HEK293T (cell line): ENCODE measurements at regions not wholly inside any gene's neighbourhood (a gene's known extent, or its start where the extent isn't known, plus 50 kb on each side); places are given as distances from the start of the nearest gene placed in this dataset.

ENCODE experiments used
- CTCF ChIA-PET: fragments of 350-600 bp; formaldehyde crosslinking; extraction: SDS; loops from one replicate; lab custom pipeline; 2021; ENCODE audit warnings: antibody characterized with exemption, inconsistent platforms; lab: Yijun Ruan, JAX
- POLR2A ChIA-PET: fragments of 350-600 bp; formaldehyde crosslinking; extraction: SDS; loops from one replicate; lab custom pipeline; 2020; ENCODE audit warnings: antibody characterized with exemption, inconsistent platforms; lab: Yijun Ruan, JAX
- DNase-seq: peaks from one replicate; pipeline ENCODE4 v3.0.0; 2012; ENCODE audit warnings: mixed read lengths; ENCODE audit errors: extremely low spot score
- ARNT ChIP-seq: fragments of 450-650 bp; IDR thresholded peaks from 2 replicates; pipeline ENCODE4 v1.6.1; 2017; ENCODE audit warnings: mild to moderate bottlenecking
- BHLHE40 ChIP-seq: fragments of 450-650 bp; IDR thresholded peaks from 2 replicates; pipeline ENCODE4 v1.6.1; 2016; ENCODE audit warnings: mild to moderate bottlenecking, moderate library complexity, borderline replicate concordance
- CTBP1 ChIP-seq: fragments of 450-650 bp; IDR thresholded peaks from 2 replicates; pipeline ENCODE4 v1.6.1; 2016; ENCODE audit warnings: borderline replicate concordance
- ELF4 ChIP-seq: fragments of 450-650 bp; IDR thresholded peaks from 2 replicates; pipeline ENCODE4 v1.6.1; 2017; ENCODE audit warnings: antibody characterized with exemption
- FOXA1 ChIP-seq: fragments of 450-650 bp; IDR thresholded peaks from 2 replicates; pipeline ENCODE4 v1.6.1; 2016; ENCODE audit warnings: mild to moderate bottlenecking
- FOXK2 ChIP-seq: fragments of 450-650 bp; IDR thresholded peaks from 2 replicates; pipeline ENCODE4 v1.6.1; 2016; ENCODE audit warnings: mild to moderate bottlenecking
- FOXM1 ChIP-seq: fragments of 450-650 bp; IDR thresholded peaks from 2 replicates; pipeline ENCODE4 v1.6.1; 2017; ENCODE audit warnings: mild to moderate bottlenecking, borderline replicate concordance
- HDGF ChIP-seq: fragments of 450-650 bp; IDR thresholded peaks from 2 replicates; pipeline ENCODE4 v1.6.1; 2017; ENCODE audit warnings: antibody characterized with exemption, borderline replicate concordance
- L3MBTL2 ChIP-seq: fragments of 450-650 bp; conservative IDR thresholded peaks from 2 replicates; pipeline ENCODE4 v1.6.1; 2016; ENCODE audit warnings: mild to moderate bottlenecking
- LEF1 ChIP-seq: fragments of 450-650 bp; IDR thresholded peaks from 2 replicates; pipeline ENCODE4 v1.6.1; 2017; ENCODE audit warnings: mild to moderate bottlenecking, borderline replicate concordance
- NFRKB ChIP-seq: fragments of 450-650 bp; IDR thresholded peaks from 2 replicates; pipeline ENCODE4 v1.6.1; 2016; ENCODE audit warnings: mild to moderate bottlenecking, moderate library complexity
- SP1 ChIP-seq: fragments of 450-650 bp; IDR thresholded peaks from 2 replicates; pipeline ENCODE4 v1.6.1; 2017
- SUZ12 ChIP-seq: fragments of 450-650 bp; IDR thresholded peaks from 2 replicates; pipeline ENCODE4 v1.6.1; 2016; ENCODE audit warnings: mild to moderate bottlenecking
- TARDBP ChIP-seq: fragments of 450-650 bp; IDR thresholded peaks from 2 replicates; pipeline ENCODE4 v1.6.1; 2016
- ZNF384 ChIP-seq: fragments of 450-650 bp; IDR thresholded peaks from 2 replicates; pipeline ENCODE4 v1.6.1; 2016
- TF ChIP-seq, protein P1 (sequence below): fragments of 450-650 bp; IDR thresholded peaks from 2 replicates; pipeline ENCODE4 v1.6.1; 2016

DNA sequence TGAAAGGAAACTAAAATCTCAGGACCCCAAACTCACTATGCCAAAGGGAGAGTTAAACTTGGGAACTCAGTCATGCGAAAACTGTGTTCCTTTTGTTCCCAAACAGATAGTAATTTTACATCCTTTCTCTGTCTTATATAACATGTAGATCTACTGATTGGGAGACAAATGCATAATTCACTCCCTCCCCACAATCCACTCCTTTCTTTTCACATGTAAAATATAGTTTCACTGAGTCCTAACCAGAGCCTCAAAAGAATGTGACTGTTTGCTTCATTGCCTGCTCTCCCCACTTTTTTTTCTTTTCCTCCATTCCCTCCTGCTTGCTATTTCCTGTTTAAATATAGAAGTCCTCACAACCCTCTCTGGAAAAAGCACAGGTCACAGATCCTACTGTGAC is 699.3 kb upstream of the ADGRL3 start:
- TF ChIP-seq LEF1 (no peak), BHLHE40 (no peak), ZNF384 (no peak), CTBP1 (no peak), SUZ12 (no peak), ARNT (no peak), NFRKB (no peak), FOXM1 (no peak), HDGF (no peak), SP1 (no peak), FOXA1 (no peak), TARDBP (no peak), FOXK2 (no peak), ELF4 (no peak), L3MBTL2 (no peak)
- TF ChIP-seq, protein P1, sequence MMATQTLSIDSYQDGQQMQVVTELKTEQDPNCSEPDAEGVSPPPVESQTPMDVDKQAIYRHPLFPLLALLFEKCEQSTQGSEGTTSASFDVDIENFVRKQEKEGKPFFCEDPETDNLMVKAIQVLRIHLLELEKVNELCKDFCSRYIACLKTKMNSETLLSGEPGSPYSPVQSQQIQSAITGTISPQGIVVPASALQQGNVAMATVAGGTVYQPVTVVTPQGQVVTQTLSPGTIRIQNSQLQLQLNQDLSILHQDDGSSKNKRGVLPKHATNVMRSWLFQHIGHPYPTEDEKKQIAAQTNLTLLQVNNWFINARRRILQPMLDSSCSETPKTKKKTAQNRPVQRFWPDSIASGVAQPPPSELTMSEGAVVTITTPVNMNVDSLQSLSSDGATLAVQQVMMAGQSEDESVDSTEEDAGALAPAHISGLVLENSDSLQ, result no peak
- ChIA-PET CTCF (no interaction called here), POLR2A (no interaction called here)
- DNase-seq, result no peak

DNA sequence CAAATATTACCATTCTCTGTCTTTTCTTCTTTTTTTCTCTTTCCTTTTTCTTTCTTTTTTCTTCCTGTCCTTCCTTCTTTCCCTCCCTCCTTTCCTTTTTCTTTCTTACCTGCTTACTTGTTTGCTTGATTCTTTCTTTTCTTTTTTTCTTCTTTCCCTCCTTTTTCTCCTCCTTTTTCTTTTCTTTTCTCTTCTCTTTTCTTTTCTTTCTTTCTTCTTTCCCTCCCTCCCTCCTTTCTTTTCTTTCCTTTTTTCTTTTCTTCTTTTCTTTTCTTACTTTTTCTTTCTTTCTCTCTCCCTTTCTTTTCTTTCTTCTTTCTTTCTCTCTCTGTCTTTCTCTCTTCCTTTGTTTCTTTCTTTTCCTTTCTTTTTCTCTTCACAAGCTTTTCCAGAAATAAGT is 697.4 kb upstream of the ADGRL3 start:
- DNase-seq, result no peak
- ChIA-PET CTCF (no interaction called here), POLR2A (no interaction called here)
- TF ChIP-seq FOXM1 (no peak), SP1 (no peak), ZNF384 (no peak), TARDBP (no peak), NFRKB (no peak), L3MBTL2 (no peak), LEF1 (no peak), ARNT (no peak), ELF4 (no peak), FOXA1 (no peak), CTBP1 (no peak), FOXK2 (no peak), HDGF (no peak), BHLHE40 (no peak), SUZ12 (no peak)
- TF ChIP-seq, protein P1, result no peak

DNA sequence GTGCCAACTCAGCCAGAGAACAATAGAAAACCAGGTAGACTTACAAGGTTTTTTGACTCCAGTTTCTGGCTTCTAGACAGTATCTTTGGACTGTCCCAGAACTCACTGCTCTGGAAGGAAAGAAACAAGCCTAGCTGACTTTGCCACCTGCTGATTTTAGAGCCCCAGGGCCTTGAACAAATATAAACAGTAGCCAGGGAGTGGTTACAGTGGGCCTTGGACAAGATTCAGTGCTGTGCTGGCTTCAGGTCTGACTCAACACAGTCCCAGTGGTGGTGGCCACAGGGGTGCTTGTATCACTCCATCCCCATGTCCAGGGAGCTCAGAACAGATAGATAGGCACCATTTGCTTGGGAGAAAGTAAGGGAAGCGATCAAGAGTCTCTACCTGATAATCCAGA is 694.1 kb upstream of the ADGRL3 start:
- POLR2A ChIA-PET, result no interaction called here

DNA sequence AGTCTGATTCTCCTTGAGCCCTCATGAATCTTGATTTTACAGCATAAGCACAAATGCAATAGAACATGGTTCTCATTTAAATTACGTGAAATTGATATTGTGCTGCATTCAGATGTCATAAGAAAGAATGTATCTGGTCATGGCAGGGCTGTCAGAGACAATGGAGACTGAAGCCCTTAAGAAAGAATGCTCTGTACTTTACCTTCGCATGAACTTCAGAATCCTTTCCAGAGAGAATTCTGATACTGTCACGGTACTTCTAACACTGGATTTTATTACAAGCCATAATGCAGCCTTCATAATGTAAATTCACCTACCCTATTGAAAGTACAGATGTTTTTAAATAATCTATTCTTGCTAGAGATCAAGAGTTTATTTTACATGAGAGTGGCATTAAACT is 677.9 kb upstream of the ADGRL3 start:
- DNase-seq, result no peak
- CTCF ChIA-PET, result no interaction called here
- POLR2A ChIA-PET, result no interaction called here
- TF ChIP-seq FOXK2 (no peak), FOXA1 (no peak), SP1 (no peak)
- TF ChIP-seq, protein P1, result no peak

More for the DNA sequence above, 694.1 kb upstream of the ADGRL3 start:
- TF ChIP-seq SUZ12 (no peak), FOXA1 (no peak), CTBP1 (no peak), ELF4 (no peak), SP1 (no peak)
- TF ChIP-seq, protein P1, result no peak
- no peak for DNase-seq
- CTCF ChIA-PET, result no interaction called here

DNA sequence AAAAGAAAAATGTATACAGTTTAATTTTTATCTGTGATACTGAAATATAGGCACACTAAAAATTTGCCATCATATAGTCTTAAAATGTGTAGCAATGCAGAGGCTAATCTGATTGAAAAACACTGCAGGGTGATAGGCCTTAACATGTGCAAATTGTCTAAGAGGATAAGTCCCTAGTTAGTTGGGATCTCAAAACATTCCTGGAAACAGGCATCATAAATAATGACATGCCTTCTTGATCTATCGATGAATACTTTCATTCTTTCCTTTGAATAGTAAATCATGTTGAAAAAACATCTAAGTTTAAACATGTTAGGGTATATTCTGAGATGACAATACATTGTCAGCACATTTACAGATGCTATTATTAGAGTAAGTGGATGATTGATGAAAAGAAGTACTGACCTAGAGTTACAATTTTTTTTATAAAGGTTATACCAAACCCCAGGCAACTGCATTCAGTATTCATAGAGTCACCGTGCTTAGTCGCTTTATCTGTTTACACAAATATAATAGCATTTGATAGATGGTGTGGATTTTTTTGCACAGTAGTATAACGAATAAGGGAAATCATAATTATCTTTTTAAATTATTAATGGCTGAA is 668.2 kb upstream of the ADGRL3 start:
- POLR2A ChIA-PET, result no interaction called here
- DNase-seq, result no peak
- CTCF ChIA-PET, result no interaction called here

DNA sequence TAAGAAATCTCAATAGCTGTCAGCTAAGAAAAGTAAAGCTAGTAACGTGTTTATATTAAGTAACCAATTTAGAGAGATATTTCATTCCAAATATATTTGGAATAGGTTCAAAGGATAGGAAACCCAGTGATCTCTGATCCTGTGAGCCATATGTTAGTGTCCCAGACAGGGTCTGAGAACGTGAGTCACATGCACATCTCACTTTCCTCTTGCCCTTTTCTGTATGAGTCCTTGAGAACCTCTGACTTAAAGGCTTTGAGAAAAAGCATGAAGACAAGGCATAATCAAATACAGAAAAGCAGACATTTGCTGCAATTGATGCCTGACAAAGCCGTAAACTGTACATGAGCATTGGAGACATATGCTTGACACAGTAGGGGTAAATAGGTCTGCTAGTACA is 655.1 kb upstream of the ADGRL3 start:
- TF ChIP-seq ZNF384 (no peak), CTBP1 (no peak), L3MBTL2 (no peak), SP1 (no peak), FOXK2 (no peak), NFRKB (no peak), TARDBP (no peak), LEF1 (no peak), FOXA1 (no peak), SUZ12 (no peak), FOXM1 (no peak)
- TF ChIP-seq, protein P1, result no peak
- CTCF ChIA-PET, result no interaction called here
- POLR2A ChIA-PET, result no interaction called here
- DNase-seq, result no peak

More for the DNA sequence above, 668.2 kb upstream of the ADGRL3 start:
- TF ChIP-seq FOXK2 (no peak), ARNT (no peak), L3MBTL2 (no peak), FOXM1 (no peak), CTBP1 (no peak)
- TF ChIP-seq, protein P1, result no peak
